ENCODE measurements at regions not wholly inside any gene's neighbourhood (a gene's known extent, or its start where the extent isn't known, plus 50 kb on each side); places are given as distances from the start of the nearest gene placed in this dataset.

GRCh38 chr1:112245114-112245513, 150.9 kb upstream of the CTTNBP2NL start:
- no peaks in the 10 kb centered on the region for H3K9me3 ChIP-seq (ENCODE audit: insufficient read depth, low read depth, low read length)
- H3K9me2 ChIP-seq (replicated peaks; ENCODE audit: low read depth, low read length), result no peaks in the 10 kb centered on the region
- no peaks in the 10 kb centered on the region for H4K20me1 ChIP-seq (ENCODE audit: insufficient read depth, low read length, poor library complexity, severe bottlenecking)
- H3K36me3 ChIP-seq (ENCODE audit: insufficient read depth, low read length), result no peaks in the 10 kb centered on the region
- H3K27me3 ChIP-seq (ENCODE audit: insufficient read depth, low read length, poor library complexity, severe bottlenecking), result no peaks in the 10 kb centered on the region
- no peak overlapping the region for H2AFZ ChIP-seq (ENCODE audit: low read length)
- H3K9ac ChIP-seq (ENCODE audit: low read depth, low read length, poor library complexity, severe bottlenecking), result no peak overlapping the region
- H3K79me2 ChIP-seq (ENCODE audit: insufficient read depth, low read length), result no peaks in the 10 kb centered on the region
- no peak overlapping the region for H3K4me3 ChIP-seq (ENCODE audit: low read length, poor library complexity, severe bottlenecking)
- no peak overlapping the region for H3K4me2 ChIP-seq (ENCODE audit: low read depth, low read length, poor library complexity, severe bottlenecking)
- no peaks in the 10 kb centered on the region for H3F3A ChIP-seq (ENCODE audit: low read depth)
- H3K4me1 ChIP-seq (ENCODE audit: insufficient read depth, low read length, poor library complexity, severe bottlenecking), result no peaks in the 10 kb centered on the region
- TF ChIP-seq EZH2phosphoT487 (IDR thresholded peaks at IDR 0.05; ENCODE audit: borderline replicate concordance) (no peak), CTCF (conservative IDR thresholded peaks at IDR 0.05; ENCODE audit: low read length) (no peak)

GRCh38 chr1:112247036-112247597, 148.9 kb upstream of the CTTNBP2NL start:
- H4K20me1 ChIP-seq (ENCODE audit: insufficient read depth, low read length, poor library complexity, severe bottlenecking), result no peaks in the 10 kb centered on the region
- H3K27me3 ChIP-seq (ENCODE audit: insufficient read depth, low read length, poor library complexity, severe bottlenecking), result no peaks in the 10 kb centered on the region
- H3K9ac ChIP-seq (ENCODE audit: low read depth, low read length, poor library complexity, severe bottlenecking), result no peak overlapping the region
- H2AFZ ChIP-seq (ENCODE audit: low read length), result no peak overlapping the region
- H3K9me3 ChIP-seq (ENCODE audit: insufficient read depth, low read depth, low read length), result no peaks in the 10 kb centered on the region
- H3K36me3 ChIP-seq (ENCODE audit: insufficient read depth, low read length), result no peaks in the 10 kb centered on the region
- no peaks in the 10 kb centered on the region for H3K9me2 ChIP-seq (replicated peaks; ENCODE audit: low read depth, low read length)
- H3F3A ChIP-seq (ENCODE audit: low read depth), result no peaks in the 10 kb centered on the region
- H3K79me2 ChIP-seq (ENCODE audit: insufficient read depth, low read length), result no peaks in the 10 kb centered on the region
- H3K4me3 ChIP-seq (ENCODE audit: low read length, poor library complexity, severe bottlenecking), result no peak overlapping the region
- TF ChIP-seq EZH2phosphoT487 (IDR thresholded peaks at IDR 0.05; ENCODE audit: borderline replicate concordance) (no peak), CTCF (conservative IDR thresholded peaks at IDR 0.05; ENCODE audit: low read length) (no peak)
- no peaks in the 10 kb centered on the region for H3K4me1 ChIP-seq (ENCODE audit: insufficient read depth, low read length, poor library complexity, severe bottlenecking)
- no peak overlapping the region for H3K4me2 ChIP-seq (ENCODE audit: low read depth, low read length, poor library complexity, severe bottlenecking)

- no peak for TF ChIP-seq EZH2phosphoT487 (IDR thresholded peaks at IDR 0.05; ENCODE audit: borderline replicate concordance)
- TF ChIP-seq CTCF (conservative IDR thresholded peaks at IDR 0.05; ENCODE audit: low read length), result no peak
Observed at GRCh38 chr1:112247961-112248360, 148.1 kb upstream of the CTTNBP2NL start.

More at GRCh38 chr1:112247961-112248360, 148.1 kb upstream of the CTTNBP2NL start:
- H4K20me1 ChIP-seq (ENCODE audit: insufficient read depth, low read length, poor library complexity, severe bottlenecking), result no peaks in the 10 kb centered on the region
- H3K79me2 ChIP-seq (ENCODE audit: insufficient read depth, low read length), result no peaks in the 10 kb centered on the region
- no peaks in the 10 kb centered on the region for H3K9me2 ChIP-seq (replicated peaks; ENCODE audit: low read depth, low read length)
- H3K36me3 ChIP-seq (ENCODE audit: insufficient read depth, low read length), result no peaks in the 10 kb centered on the region
- H3F3A ChIP-seq (ENCODE audit: low read depth), result no peaks in the 10 kb centered on the region
- no peaks in the 10 kb centered on the region for H3K27me3 ChIP-seq (ENCODE audit: insufficient read depth, low read length, poor library complexity, severe bottlenecking)
- no peak overlapping the region for H3K9ac ChIP-seq (ENCODE audit: low read depth, low read length, poor library complexity, severe bottlenecking)
- no peak overlapping the region for H3K4me2 ChIP-seq (ENCODE audit: low read depth, low read length, poor library complexity, severe bottlenecking)
- H2AFZ ChIP-seq (ENCODE audit: low read length), result no peak overlapping the region
- no peaks in the 10 kb centered on the region for H3K4me1 ChIP-seq (ENCODE audit: insufficient read depth, low read length, poor library complexity, severe bottlenecking)
- H3K9me3 ChIP-seq (ENCODE audit: insufficient read depth, low read depth, low read length), result no peaks in the 10 kb centered on the region
- no peak overlapping the region for H3K4me3 ChIP-seq (ENCODE audit: low read length, poor library complexity, severe bottlenecking)
